DMS 273 treated with DMSO at 0.1 percent for 48 hours (cell line): ENCODE measurements at regions not wholly inside any gene's neighbourhood (a gene's known extent, or its start where the extent isn't known, plus 50 kb on each side); places are given as distances from the start of the nearest gene placed in this dataset.
"Not testable (repeated sequence)": the region's sequence is repeated elsewhere in the genome, so short reads cannot be mapped to it uniquely, and the experiment has no call there.

ENCODE experiments used
- DNase-seq: peaks from one replicate; lab custom pipeline; 2025; lab: John Stamatoyannopoulos, UW

GRCh38 chr5:128730021-128730420 is 192.0 kb upstream of the FBN2 start:
- DNase-seq, result not testable (repeated sequence)

- DNase-seq, result not testable (repeated sequence)
Measured at GRCh38 chr5:128735656-128736055, 197.6 kb upstream of the FBN2 start.

GRCh38 chr5:128736553-128736952 is 198.5 kb upstream of the FBN2 start:
- no peak for DNase-seq

GRCh38 chr5:128749136-128749898 is 211.3 kb upstream of the FBN2 start:
- DNase-seq, result no peak

- no peak for DNase-seq
Measured at GRCh38 chr5:128750155-128750554, 212.1 kb upstream of the FBN2 start.

- no peak for DNase-seq
Measured at GRCh38 chr5:128757196-128757959, 207.9 kb upstream of the SLC27A6 start.

- no peak for DNase-seq
Measured at GRCh38 chr5:128762661-128763306, 202.5 kb upstream of the SLC27A6 start.

- no peak for DNase-seq
Measured at GRCh38 chr5:128763321-128763720, 202.0 kb upstream of the SLC27A6 start.

GRCh38 chr5:128764601-128765310 is 200.5 kb upstream of the SLC27A6 start:
- DNase-seq, result peak; percentile 73

- no peak for DNase-seq
Measured at GRCh38 chr5:128765448-128766061, 199.7 kb upstream of the SLC27A6 start.

GRCh38 chr5:128766406-128766805 is 198.9 kb upstream of the SLC27A6 start:
- DNase-seq, result no peak

GRCh38 chr5:128770907-128771306 is 194.4 kb upstream of the SLC27A6 start:
- DNase-seq, result no peak

- DNase-seq, result no peak
Measured at GRCh38 chr5:128772356-128772755, 192.9 kb upstream of the SLC27A6 start.

GRCh38 chr5:128773378-128773777 is 191.9 kb upstream of the SLC27A6 start:
- DNase-seq, result no peak

GRCh38 chr5:128774605-128775004 is 190.7 kb upstream of the SLC27A6 start:
- DNase-seq, result no peak

GRCh38 chr5:128775558-128775957 is 189.7 kb upstream of the SLC27A6 start:
- no peak for DNase-seq

- no peak for DNase-seq
Measured at GRCh38 chr5:128777052-128777451, 188.2 kb upstream of the SLC27A6 start.

- no peak for DNase-seq
Measured at GRCh38 chr5:128778474-128778873, 186.8 kb upstream of the SLC27A6 start.

- peak; percentile 14 for DNase-seq
Measured at GRCh38 chr5:128782446-128782845, 182.8 kb upstream of the SLC27A6 start.

GRCh38 chr5:128784726-128785125 is 180.6 kb upstream of the SLC27A6 start:
- DNase-seq, result no peak

- DNase-seq, result no peak
Measured at GRCh38 chr5:128791312-128791711, 174.0 kb upstream of the SLC27A6 start.

GRCh38 chr5:128796506-128796905 is 168.8 kb upstream of the SLC27A6 start:
- no peak for DNase-seq
